HL-60 (cell line): ENCODE measurements at regions not wholly inside any gene's neighbourhood (a gene's known extent, or its start where the extent isn't known, plus 50 kb on each side); places are given as distances from the start of the nearest gene placed in this dataset.

Experiments used
- DNase-seq, 2 experiments: peaks; one replicate each; pipeline ENCODE4 v3.0.0-alpha.2; 2010 to 2020; ENCODE audit warnings: low read depth in 1 of 2, low spot score in 1 of 2
- H3K27ac ChIP-seq: fragments of 250-450 bp; sonication (Bioruptor Pico); replicated peaks from 2 replicates; pipeline ENCODE4 v1.5.1; 2020; ENCODE audit warnings: mild to moderate bottlenecking, moderate library complexity
- H3K27me3 ChIP-seq: fragments of 250-450 bp; sonication (Bioruptor Pico); 2 replicates; pipeline ENCODE4 v1.5.1; 2021; ENCODE audit warnings: mild to moderate bottlenecking, moderate library complexity; ENCODE audit not compliant: insufficient read depth, poor library complexity, severe bottlenecking
- H3K4me3 ChIP-seq: replicated peaks from 2 replicates; pipeline ENCODE4 v1.5.1; 2011; ENCODE audit warnings: mild to moderate bottlenecking, control low read depth, low read length; ENCODE audit not compliant: insufficient read depth
- CTCF ChIP-seq: IDR thresholded peaks from one replicate; pipeline ENCODE4 v1.5.1; 2011; ENCODE audit warnings: low read length, control low read depth, inconsistent platforms; ENCODE audit not compliant: insufficient read depth
- GABPA ChIP-seq: IDR thresholded peaks from 2 replicates; pipeline ENCODE4 v1.6.1; 2012; ENCODE audit warnings: low read depth
- POLR2AphosphoS5 ChIP-seq: IDR thresholded peaks from 2 replicates; pipeline ENCODE4 v1.6.1; 2012; ENCODE audit warnings: low read depth
- REST ChIP-seq: IDR thresholded peaks from 2 replicates; pipeline ENCODE4 v1.6.1; 2012; ENCODE audit warnings: low read depth; ENCODE audit not compliant: insufficient replicate concordance
- SPI1 ChIP-seq: IDR thresholded peaks from 2 replicates; pipeline ENCODE4 v1.6.1; 2012; ENCODE audit warnings: low read depth, mild to moderate bottlenecking, borderline replicate concordance

GRCh38 chr1:83571536-83571935 lies 427.4 kb downstream of the TTLL7 start:
- DNase-seq: no peak
- Histone ChIP-seq H3K27ac (no peak overlapping the region), H3K4me3 (no peak overlapping the region), H3K27me3 (peaks cover 2% of the 10 kb centered on the region)
- no peak for TF ChIP-seq POLR2AphosphoS5
- no peak for TF ChIP-seq GABPA
- TF ChIP-seq REST: no peak
- no peak for TF ChIP-seq CTCF
- no peak for TF ChIP-seq SPI1

- no peak for DNase-seq
- no peak overlapping the region for H3K4me3 ChIP-seq
- TF ChIP-seq POLR2AphosphoS5: no peak
- no peak for TF ChIP-seq SPI1
- no peak for TF ChIP-seq REST
- TF ChIP-seq CTCF: no peak
- TF ChIP-seq GABPA: no peak
- no peaks in the 10 kb centered on the region for H3K27me3 ChIP-seq
- no peak overlapping the region for H3K27ac ChIP-seq
Observed at GRCh38 chr1:83561346-83561745, 437.6 kb downstream of the TTLL7 start.

- no peak for TF ChIP-seq REST
- TF ChIP-seq POLR2AphosphoS5: no peak
- TF ChIP-seq CTCF: no peak
- TF ChIP-seq GABPA: no peak
- no peak for TF ChIP-seq SPI1
- no peak overlapping the region for H3K27ac ChIP-seq
- H3K4me3 ChIP-seq: no peak overlapping the region
- H3K27me3 ChIP-seq: no peaks in the 10 kb centered on the region
- DNase-seq: peak in 1 of 2 experiments; percentile 15
Observed at GRCh38 chr1:83559129-83559840, 439.6 kb downstream of the TTLL7 start.
